ENCODE measurements at regions not wholly inside any gene's neighbourhood (a gene's known extent, or its start where the extent isn't known, plus 50 kb on each side); places are given as distances from the start of the nearest gene placed in this dataset.

GRCh38 chr2:177154809-177155208 is 57.8 kb upstream of the HNRNPA3 start:
- DNase-seq, result no peak

GRCh38 chr2:177155631-177156030 is 57.0 kb upstream of the HNRNPA3 start:
- DNase-seq, result no peak

- peak; percentile 41 for DNase-seq
Measured at GRCh38 chr2:177161741-177162460, 50.7 kb upstream of the HNRNPA3 start.
